SK-N-SH (cell line): ENCODE measurements at regions not wholly inside any gene's neighbourhood (a gene's known extent, or its start where the extent isn't known, plus 50 kb on each side); places are given as distances from the start of the nearest gene placed in this dataset.
A peak's percentile ranks its signal among the peaks of the same experiment; 100 is the strongest.
"Not testable (repeated sequence)": the region's sequence is repeated elsewhere in the genome, so short reads cannot be mapped to it uniquely, and the experiment has no call there.

Experiments
- CTCF ChIA-PET: fragments of 300-600, 350-600 bp; formaldehyde crosslinking; extraction: SDS; loops from one replicate; lab custom pipeline; 2021; lab: Yijun Ruan, JAX
- POLR2A ChIA-PET: fragments of 350-600 bp; sonication (Branson Sonifier 250); formaldehyde crosslinking; extraction: SDS; loops from one replicate; lab custom pipeline; 2020; ENCODE audit warnings: antibody characterized with exemption, inconsistent platforms; lab: Yijun Ruan, JAX
- DNase-seq: peaks from one replicate; pipeline ENCODE4 v3.0.0; 2012
- H2AFZ ChIP-seq: fragments of 200-600 bp; sonication (generic); 2 replicates; pipeline ENCODE4 v1.8.1; 2016; ENCODE audit warnings: antibody characterized with exemption, mild to moderate bottlenecking, low read depth
- H3F3A ChIP-seq: fragments of 200-600 bp; sonication (generic); replicated peaks from 2 replicates; pipeline ENCODE3; 2016; ENCODE audit warnings: antibody characterized with exemption, mild to moderate bottlenecking; ENCODE audit not compliant: insufficient read depth
- H3K27ac ChIP-seq, 2 experiments: fragments of 200-500 bp in 1 of 2; fragments of 200-600 bp in 1 of 2; sonication (Bioruptor generic) in 1 of 2; sonication (generic), shearing (Covaris generic) in 1 of 2; 2 replicates each; pipeline versions ENCODE4 v1.5.1 to v1.6.1; 2014 to 2016; ENCODE audit warnings: low read depth in 2 of 2, inconsistent platforms in 1 of 2, low read length in 1 of 2, mild to moderate bottlenecking in 1 of 2, mixed read lengths in 1 of 2
- H3K27me3 ChIP-seq: fragments of 200-600 bp; sonication (generic), shearing (Covaris generic); 2 replicates; pipeline ENCODE4 v1.6.1; 2016; ENCODE audit warnings: mixed run types; ENCODE audit not compliant: insufficient read depth
- H3K36me3 ChIP-seq, 2 experiments: fragments of 200-500 bp in 1 of 2; fragments of 200-600 bp in 1 of 2; sonication (Bioruptor generic) in 1 of 2; sonication (generic) in 1 of 2; replicated peaks in 1 of 2; 2 replicates each; pipeline versions ENCODE3 to v1.5.1; 2014 to 2016; ENCODE audit warnings: low read length in 1 of 2, mild to moderate bottlenecking in 1 of 2; ENCODE audit not compliant: insufficient read depth in 2 of 2, control insufficient read depth in 1 of 2
- H3K4me1 ChIP-seq, 2 experiments: fragments of 200-500 bp in 1 of 2; fragments of 200-600 bp in 1 of 2; sonication (Bioruptor generic) in 1 of 2; sonication (generic), shearing (Covaris generic) in 1 of 2; 2 replicates each; pipeline versions ENCODE4 v1.5.1 to v1.6.1; 2014 to 2016; ENCODE audit warnings: low read depth in 1 of 2, low read length in 1 of 2, mixed run types in 1 of 2; ENCODE audit not compliant: insufficient read depth in 2 of 2, control insufficient read depth in 1 of 2
- H3K4me2 ChIP-seq: fragments of 200-600 bp; sonication (generic), shearing (Covaris generic); 2 replicates; pipeline ENCODE4 v1.6.1; 2017; ENCODE audit warnings: mixed run types
- H3K4me3 ChIP-seq, 2 experiments: fragments of 200-500 bp in 1 of 2; fragments of 200-600 bp in 1 of 2; sonication (Bioruptor generic) in 1 of 2; sonication (generic), shearing (Covaris generic) in 1 of 2; 2 replicates each; pipeline versions ENCODE4 v1.5.1 to v1.8.1; 2014 to 2016; ENCODE audit warnings: low read depth in 2 of 2, inconsistent platforms in 1 of 2, low read length in 1 of 2, mild to moderate bottlenecking in 1 of 2, mixed read lengths in 1 of 2, moderate library complexity in 1 of 2
- H3K79me2 ChIP-seq: fragments of 200-600 bp; sonication (generic); 2 replicates; pipeline ENCODE4 v1.8.1; 2017; ENCODE audit warnings: mild to moderate bottlenecking; ENCODE audit not compliant: insufficient read depth
- H3K9ac ChIP-seq: fragments of 200-600 bp; sonication (generic); 2 replicates; pipeline ENCODE4 v1.6.1; 2017; ENCODE audit warnings: mixed run types
- H3K9me2 ChIP-seq: fragments of 200-600 bp; sonication (generic); 2 replicates; pipeline ENCODE4 v1.6.1; 2017; ENCODE audit warnings: mixed run types
- H3K9me3 ChIP-seq: fragments of 200-600 bp; sonication (generic); 2 replicates; pipeline ENCODE4 v1.6.1; 2017; ENCODE audit warnings: mixed run types, mild to moderate bottlenecking, moderate library complexity
- H4K20me1 ChIP-seq: fragments of 200-600 bp; sonication (generic); 2 replicates; pipeline ENCODE4 v1.6.1; 2017; ENCODE audit warnings: mild to moderate bottlenecking, mixed run types; ENCODE audit not compliant: insufficient read depth
- ELF1 ChIP-seq: IDR thresholded peaks from 2 replicates; pipeline ENCODE4 v1.4.0; 2012
- MAX ChIP-seq: IDR thresholded peaks from 2 replicates; pipeline ENCODE4 v1.4.0; 2012; ENCODE audit warnings: low read depth
- MEF2A ChIP-seq: IDR thresholded peaks from 2 replicates; pipeline ENCODE4 v1.4.0; 2012; ENCODE audit warnings: low read depth, borderline replicate concordance
- NFIC ChIP-seq: IDR thresholded peaks from 2 replicates; pipeline ENCODE4 v1.4.0; 2012; ENCODE audit warnings: borderline replicate concordance
- NRF1 ChIP-seq: IDR thresholded peaks from 2 replicates; pipeline ENCODE4 v1.6.1; 2012; ENCODE audit warnings: low read depth, mild to moderate bottlenecking, low read length
- REST ChIP-seq: IDR thresholded peaks from 2 replicates; pipeline ENCODE4 v1.6.1; 2012; ENCODE audit warnings: mild to moderate bottlenecking, low read depth, low read length, moderate library complexity
- RFX5 ChIP-seq: IDR thresholded peaks from 2 replicates; pipeline ENCODE4 v1.6.1; 2012; ENCODE audit warnings: mild to moderate bottlenecking, improper control_type of control experiment, low read length
- RXRA ChIP-seq: IDR thresholded peaks from 2 replicates; pipeline ENCODE4 v1.4.0; 2012; ENCODE audit warnings: low read depth, mild to moderate bottlenecking, borderline replicate concordance
- SMC3 ChIP-seq: IDR thresholded peaks from 2 replicates; pipeline ENCODE4 v1.6.1; 2012; ENCODE audit warnings: low read depth, low read length, improper control_type of control experiment
- TAF1 ChIP-seq: IDR thresholded peaks from 2 replicates; pipeline ENCODE4 v1.6.1; 2012; ENCODE audit warnings: low read depth, mild to moderate bottlenecking, low read length, moderate library complexity, borderline replicate concordance
- TEAD4 ChIP-seq: IDR thresholded peaks from 2 replicates; pipeline ENCODE4 v1.4.0; 2012; ENCODE audit warnings: mild to moderate bottlenecking, borderline replicate concordance; ENCODE audit not compliant: insufficient read depth
- USF1 ChIP-seq: IDR thresholded peaks from 2 replicates; pipeline ENCODE4 v1.4.0; 2012; ENCODE audit warnings: low read depth, borderline replicate concordance
- ZBTB33 ChIP-seq: IDR thresholded peaks from 2 replicates; pipeline ENCODE4 v1.4.0; 2012; ENCODE audit warnings: low read depth, borderline replicate concordance
- WGBS: methylation state at CpG from one replicate; pipeline ENCODE4 v1.1.6; 2017; ENCODE audit warnings: low lambda C conversion rate; 5-methylcytosine and 5-hydroxymethylcytosine counted together

GRCh38 chr3:48101301-48101650, 85.1 kb upstream of the MAP4 start:
- not testable (repeated sequence) for H3K9me3 ChIP-seq, H2AFZ ChIP-seq, H4K20me1 ChIP-seq, H3K27me3 ChIP-seq, DNase-seq, H3K27ac ChIP-seq, H3K9me2 ChIP-seq, H3K9ac ChIP-seq, H3K4me1 ChIP-seq, H3K4me2 ChIP-seq, H3K4me3 ChIP-seq, H3K36me3 ChIP-seq, H3F3A ChIP-seq, H3K79me2 ChIP-seq
- 95% methylated on average over 2 of the region's 2 CpGs for WGBS
- ChIA-PET CTCF (interaction anchor here (0.8 kb wide), 1 partner anchor 50 kb away, joined by 3 read pairs; no protein-coding TSS in a partner anchor), POLR2A (interaction anchor here (1.2 kb wide), 1 partner anchor 12 kb away, joined by 3 read pairs; no protein-coding TSS in a partner anchor)

- Histone ChIP-seq H3K9me3 (no peaks in the 10 kb centered on the region), H3K4me1 (peaks cover 1 to 4% of the 10 kb centered on the region in 2 experiments; a peak in 2 of 4 replicates), H3K79me2 (peaks cover 14% of the 10 kb centered on the region), H4K20me1 (peaks cover under 1% of the 10 kb centered on the region), H3K4me2 (no peak overlapping the region), H2AFZ (no peak overlapping the region), H3F3A (no peaks in the 10 kb centered on the region), H3K27ac (no peak overlapping the region), H3K27me3 (no peaks in the 10 kb centered on the region), H3K9ac (no peak overlapping the region), H3K4me3 (no peak overlapping the region), H3K36me3 (no peaks in the 10 kb centered on the region), H3K9me2 (no peaks in the 10 kb centered on the region)
- CTCF ChIA-PET: no interaction called here
- POLR2A ChIA-PET: no interaction called here
- WGBS: 62% methylated on average over 2 of the region's 2 CpGs
- no peak for TF ChIP-seq TEAD4
- TF ChIP-seq TAF1: no peak
- TF ChIP-seq USF1: no peak
- TF ChIP-seq NFIC: no peak
- no peak for TF ChIP-seq RXRA
- no peak for TF ChIP-seq MAX
- no peak for TF ChIP-seq ELF1
- TF ChIP-seq SMC3: no peak
- TF ChIP-seq MEF2A: no peak
- no peak for TF ChIP-seq RFX5
- no peak for DNase-seq
These were observed 76.1 kb upstream of the MAP4 start for GRCh38 chr3:48092270-48092669.

DNA sequence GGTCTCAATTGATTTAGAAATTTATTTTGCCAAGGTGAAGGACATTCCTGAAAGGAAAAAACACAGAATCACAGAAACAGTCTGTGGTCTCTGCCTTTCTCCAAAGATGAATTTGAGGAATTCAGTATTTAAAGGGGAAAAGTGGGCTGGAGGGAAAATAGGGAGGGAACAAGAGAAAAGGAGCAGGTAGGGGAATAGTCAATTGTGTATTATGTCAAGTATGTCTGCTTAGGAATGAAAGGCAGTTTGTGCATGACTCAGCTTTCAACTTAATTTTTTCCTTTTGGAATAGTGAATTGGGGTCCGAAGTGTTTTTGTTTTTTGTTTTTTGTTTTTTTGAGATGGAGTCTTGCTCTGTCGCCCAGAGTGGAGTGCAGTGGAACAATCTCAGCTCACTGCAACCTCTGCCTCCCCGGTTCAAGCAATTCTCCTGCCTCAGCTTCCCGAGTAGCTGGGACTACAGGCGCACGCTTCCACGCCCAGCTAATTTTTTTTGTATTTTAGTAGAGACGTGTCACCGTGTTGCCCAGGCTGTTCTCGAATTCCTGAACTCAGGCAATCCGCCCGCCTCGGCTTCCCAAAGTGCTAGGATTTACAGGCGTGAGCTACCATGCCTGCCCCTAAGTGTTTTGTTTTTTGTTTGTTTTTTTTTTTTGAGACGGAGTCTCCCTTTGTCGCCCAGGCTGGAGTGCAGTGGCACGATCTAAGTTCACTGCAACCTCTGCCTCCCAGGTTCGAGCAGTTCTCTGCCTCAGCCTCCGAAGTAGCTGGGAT, 74.1 kb upstream of the MAP4 start:
- Histone ChIP-seq H3K9me3 (no peaks in the 10 kb centered on the region), H3K9me2 (no peaks in the 10 kb centered on the region), H2AFZ (no peak overlapping the region), H4K20me1 (peaks cover 20% of the 10 kb centered on the region), H3K4me3 (no peak overlapping the region), H3F3A (peaks cover 11% of the 10 kb centered on the region), H3K4me1 (peaks cover 3 to 4% of the 10 kb centered on the region in 2 experiments; a peak in 2 of 4 replicates), H3K79me2 (peaks cover 34% of the 10 kb centered on the region), H3K27ac (no peak overlapping the region), H3K27me3 (no peaks in the 10 kb centered on the region), H3K36me3 (peaks cover 0 to 3% of the 10 kb centered on the region in 2 experiments), H3K9ac (peak overlapping the region; percentile 96; the same call in 1 of the 2 replicates), H3K4me2 (peak overlapping the region; percentile 78)
- DNase-seq: no peak
- ChIA-PET POLR2A (interaction anchor here (1.2 kb wide), 1 partner anchor 9 kb away, joined by 4 read pairs; no protein-coding TSS in a partner anchor), CTCF (interaction anchor here (0.8 to 1.0 kb wide), 2 partner anchors 21 to 61 kb away, joined by 3 to 4 read pairs; no protein-coding TSS in a partner anchor)
- WGBS: 95% methylated on average over 19 of the region's 19 CpGs
- TF ChIP-seq NRF1 (no peak), REST (no peak), ZBTB33 (no peak)
